ENCODE measurements at regions not wholly inside any gene's neighbourhood (a gene's known extent, or its start where the extent isn't known, plus 50 kb on each side); places are given as distances from the start of the nearest gene placed in this dataset.

GRCh38 chr10:78811174-78811573, 257.6 kb upstream of the ZMIZ1 start:
- DNase-seq = no peak
- WGBS, 4 donors = 73 to 93% (median 83%) methylated on average over 3 of the region's 3 CpGs
- Histone ChIP-seq H3K27me3 (no peaks in the 10 kb centered on the region), H3K4me3 (no peak overlapping the region), H3K27ac (no peak overlapping the region), H3K9me3 (replicated peaks in 1 of 3) (no peaks in the 10 kb centered on the region), H3K36me3 (replicated peaks in 1 of 2) (no peaks in the 10 kb centered on the region), H3K4me1 (replicated peaks in 1 of 2) (no peaks in the 10 kb centered on the region)
- TF ChIP-seq CTCF (IDR thresholded peaks at IDR 0.05) = no peak
- no peak for TF ChIP-seq POLR2A (IDR thresholded peaks at IDR 0.05)
- intact Hi-C loops (cut with DNase I) = no loop called here

GRCh38 chr10:78812571-78813318, 256.0 kb upstream of the ZMIZ1 start:
- 65 to 81% (median 78%) methylated on average over 4 of the region's 4 CpGs for WGBS, 4 donors
- intact Hi-C loops (cut with DNase I) = no loop called here
- H3K4me1 ChIP-seq (replicated peaks in 1 of 2) = peaks cover 0 to 6% of the 10 kb centered on the region in 2 donors
- no peak for DNase-seq
- no peaks in the 10 kb centered on the region for H3K36me3 ChIP-seq (replicated peaks in 1 of 2)
- TF ChIP-seq POLR2A (IDR thresholded peaks at IDR 0.05) = no peak
- TF ChIP-seq CTCF (IDR thresholded peaks at IDR 0.05) = no peak
- no peak overlapping the region for H3K27ac ChIP-seq
- H3K9me3 ChIP-seq (replicated peaks in 1 of 3) = no peaks in the 10 kb centered on the region
- no peak overlapping the region for H3K4me3 ChIP-seq
- H3K27me3 ChIP-seq = no peaks in the 10 kb centered on the region

- no peak for TF ChIP-seq POLR2A (IDR thresholded peaks at IDR 0.05)
- no peak for TF ChIP-seq CTCF (IDR thresholded peaks at IDR 0.05)
- peaks cover 0 to 6% of the 10 kb centered on the region in 2 donors for H3K4me1 ChIP-seq (replicated peaks in 1 of 2)
- no peaks in the 10 kb centered on the region for H3K27me3 ChIP-seq
- intact Hi-C loops (cut with DNase I) = no loop called here
- H3K27ac ChIP-seq = no peak overlapping the region
- 94 to 100% (median 100%) methylated on average over 1 of the region's 1 CpG; no CpG with 5 or more reads in 1 of the 4 donors for WGBS, 4 donors
- no peak overlapping the region for H3K4me3 ChIP-seq
- H3K36me3 ChIP-seq (replicated peaks in 1 of 2) = no peaks in the 10 kb centered on the region
- DNase-seq = no peak
- H3K9me3 ChIP-seq (replicated peaks in 1 of 3) = no peaks in the 10 kb centered on the region
Observed at GRCh38 chr10:78813526-78813925, 255.2 kb upstream of the ZMIZ1 start.

GRCh38 chr10:78813998-78814399, 254.8 kb upstream of the ZMIZ1 start:
- no peaks in the 10 kb centered on the region for H3K27me3 ChIP-seq
- DNase-seq = peak in 1 of 7 donors; percentile 25
- intact Hi-C loops (cut with DNase I) = no loop called here

More at GRCh38 chr10:78813998-78814399, 254.8 kb upstream of the ZMIZ1 start:
- TF ChIP-seq CTCF (IDR thresholded peaks at IDR 0.05) = no peak
- TF ChIP-seq POLR2A (IDR thresholded peaks at IDR 0.05) = no peak
- H3K4me1 ChIP-seq (replicated peaks in 1 of 2) = peaks cover 0 to 6% of the 10 kb centered on the region in 2 donors
- no peaks in the 10 kb centered on the region for H3K36me3 ChIP-seq (replicated peaks in 1 of 2)
- no peak overlapping the region for H3K27ac ChIP-seq
- no peaks in the 10 kb centered on the region for H3K9me3 ChIP-seq (replicated peaks in 1 of 3)
- H3K4me3 ChIP-seq = no peak overlapping the region
- WGBS, 4 donors = 59 to 64% (median 61%) methylated on average over 6 of the region's 6 CpGs
